Chondrocyte (in vitro differentiated cells): ENCODE measurements at regions not wholly inside any gene's neighbourhood (a gene's known extent, or its start where the extent isn't known, plus 50 kb on each side); places are given as distances from the start of the nearest gene placed in this dataset.

Experiments
- DNase-seq: peaks from one replicate; pipeline ENCODE4 v3.0.0; 2021; ENCODE audit warnings: mixed read lengths, low spot score
- H3K27ac Mint-ChIP-seq: one replicate; pipeline ENCODE4 v1.8.0; 2021; ENCODE audit warnings: mild to moderate bottlenecking, moderate library complexity, mixed read lengths; ENCODE audit not compliant: unreplicated experiment
- H3K27me3 Mint-ChIP-seq: 2 replicates; pipeline ENCODE4 v1.8.0; 2021; ENCODE audit warnings: low read depth, mixed read lengths
- H3K36me3 Mint-ChIP-seq: 2 replicates; pipeline ENCODE4 v1.8.0; 2021; ENCODE audit warnings: low read depth, mixed read lengths
- H3K4me1 Mint-ChIP-seq: 2 replicates; pipeline ENCODE4 v1.8.0; 2021; ENCODE audit warnings: low read depth, mild to moderate bottlenecking, mixed read lengths
- H3K4me3 Mint-ChIP-seq: one replicate; pipeline ENCODE4 v1.8.0; 2021; ENCODE audit warnings: mild to moderate bottlenecking, moderate library complexity, mixed read lengths; ENCODE audit not compliant: unreplicated experiment
- H3K9me3 Mint-ChIP-seq: 2 replicates; pipeline ENCODE4 v1.8.0; 2021; ENCODE audit warnings: low read depth, mixed read lengths
- CTCF ChIP-seq: fragments of 200-600 bp; sonication (generic); IDR thresholded peaks from 2 replicates; pipeline ENCODE4 v1.5.0; 2021; ENCODE audit warnings: antibody characterized with exemption, mild to moderate bottlenecking, moderate library complexity

DNA sequence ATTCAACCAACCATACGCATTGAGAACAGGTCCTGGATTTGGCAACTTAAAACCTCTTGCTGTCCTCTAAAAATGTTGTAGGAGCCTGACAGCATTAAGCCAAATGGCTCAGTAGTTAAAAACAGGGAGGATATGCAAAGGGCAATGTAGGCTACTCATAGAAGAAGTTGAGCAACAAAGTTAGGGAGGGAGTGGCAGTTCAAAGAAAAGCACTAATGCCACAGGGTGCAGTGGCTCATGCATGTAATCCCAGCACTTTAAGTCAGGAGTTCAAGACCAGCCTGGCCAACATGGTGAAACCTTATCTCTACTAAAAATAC lies 92.9 kb upstream of the ERG start:
- Mint-ChIP-seq H3K4me3 (no peak overlapping the region), H3K36me3 (peaks cover 17% of the 10 kb centered on the region), H3K27ac (no peak overlapping the region), H3K27me3 (no peaks in the 10 kb centered on the region), H3K4me1 (peaks cover 20% of the 10 kb centered on the region), H3K9me3 (no peaks in the 10 kb centered on the region)
- no peak for TF ChIP-seq CTCF
- DNase-seq, result no peak

GRCh38 chr21:38596264-38597042 lies 98.2 kb upstream of the ERG start:
- no peak for DNase-seq
- Mint-ChIP-seq H3K36me3 (peaks cover 21% of the 10 kb centered on the region), H3K4me1 (peaks cover 38% of the 10 kb centered on the region), H3K27me3 (no peaks in the 10 kb centered on the region), H3K27ac (no peak overlapping the region), H3K9me3 (no peaks in the 10 kb centered on the region), H3K4me3 (no peak overlapping the region)
- TF ChIP-seq CTCF, result no peak

DNA sequence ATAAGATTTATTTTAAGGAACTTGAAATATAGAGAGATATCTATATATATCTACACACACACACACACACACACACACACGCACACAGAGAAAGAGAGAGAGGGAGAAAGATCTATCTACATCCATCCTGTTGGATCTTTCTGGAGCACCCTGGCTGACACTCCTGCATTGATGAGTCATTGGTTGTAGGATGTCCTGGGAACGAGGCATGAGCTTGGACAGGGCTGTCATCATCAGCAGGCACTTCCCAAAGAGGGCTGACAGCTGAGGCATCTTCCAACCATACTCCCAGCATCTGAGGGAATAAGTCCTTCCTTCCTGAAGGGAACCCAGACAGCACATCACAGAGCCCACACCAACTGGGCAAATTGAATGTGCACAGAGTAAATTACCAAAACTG lies 99.1 kb upstream of the ERG start:
- no peaks in the 10 kb centered on the region for H3K9me3 Mint-ChIP-seq

GRCh38 chr21:38598413-38598812 lies 100.1 kb upstream of the ERG start:
- no peak for TF ChIP-seq CTCF
- Mint-ChIP-seq H3K4me3 (no peak overlapping the region), H3K36me3 (peaks cover 18% of the 10 kb centered on the region), H3K4me1 (peaks cover 26% of the 10 kb centered on the region), H3K27ac (no peak overlapping the region), H3K9me3 (no peaks in the 10 kb centered on the region), H3K27me3 (no peaks in the 10 kb centered on the region)
- DNase-seq, result no peak

More for the DNA sequence above, 99.1 kb upstream of the ERG start:
- peaks cover 18% of the 10 kb centered on the region for H3K36me3 Mint-ChIP-seq
- no peaks in the 10 kb centered on the region for H3K27me3 Mint-ChIP-seq
- no peak for DNase-seq
- no peak overlapping the region for H3K4me3 Mint-ChIP-seq
- TF ChIP-seq CTCF, result no peak
- H3K4me1 Mint-ChIP-seq, result peaks cover 35% of the 10 kb centered on the region
- no peak overlapping the region for H3K27ac Mint-ChIP-seq

DNA sequence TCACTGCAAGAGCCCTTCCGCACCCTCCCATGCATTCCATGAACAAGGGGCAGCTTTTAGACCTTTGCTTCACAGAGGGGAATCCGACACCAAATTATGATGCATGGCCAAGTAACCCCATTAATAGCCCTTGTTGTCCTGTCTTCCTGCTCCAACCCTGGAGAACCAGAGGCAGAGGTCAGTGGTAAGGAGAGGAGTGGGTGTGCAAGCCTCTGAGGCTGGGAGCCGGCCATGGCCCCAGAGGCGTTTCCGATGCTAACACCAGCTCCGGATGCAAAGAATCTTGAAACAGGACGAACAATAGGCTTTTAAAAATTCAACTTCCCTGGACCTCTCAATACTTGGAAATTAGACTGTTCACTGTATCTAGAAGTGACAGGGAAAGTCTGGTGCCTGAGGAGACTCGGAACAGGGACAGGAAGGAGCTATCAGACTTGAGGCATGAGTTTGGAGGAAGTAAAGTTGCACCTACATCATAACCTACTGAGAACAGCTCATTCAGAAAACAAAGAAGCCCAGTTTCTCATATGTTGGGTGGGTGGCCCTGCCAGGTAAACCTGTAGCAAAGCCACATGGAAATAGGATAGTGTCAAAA lies 101.2 kb upstream of the ERG start:
- Mint-ChIP-seq H3K4me3 (no peak overlapping the region), H3K27me3 (no peaks in the 10 kb centered on the region), H3K4me1 (peaks cover 22% of the 10 kb centered on the region), H3K36me3 (peaks cover 17% of the 10 kb centered on the region), H3K9me3 (no peaks in the 10 kb centered on the region), H3K27ac (no peak overlapping the region)
- TF ChIP-seq CTCF, result no peak
- no peak for DNase-seq
